HCT116 (cell line): ENCODE measurements at regions not wholly inside any gene's neighbourhood (a gene's known extent, or its start where the extent isn't known, plus 50 kb on each side); places are given as distances from the start of the nearest gene placed in this dataset.

Experiments used
- CEBPB ChIP-seq: IDR thresholded peaks from 2 replicates; pipeline ENCODE4 v1.6.1; 2012; ENCODE audit warnings: low read depth
- CTCF ChIP-seq, 3 experiments: fragments of 200-600 bp in 1 of 3; sonication (generic) in 1 of 3; IDR thresholded peaks in 2 of 3; conservative IDR thresholded peaks in 1 of 3; 2 replicates each; pipeline ENCODE4 v1.5.1; 2012 to 2017; ENCODE audit warnings: low read depth in 2 of 3, low read length in 2 of 3, antibody characterized with exemption in 1 of 3, borderline replicate concordance in 1 of 3, control low read depth in 1 of 3, mild to moderate bottlenecking in 1 of 3, mixed read lengths in 1 of 3, mixed run types in 1 of 3, moderate library complexity in 1 of 3; ENCODE audit not compliant: insufficient read depth in 1 of 3
- EGR1 ChIP-seq: IDR thresholded peaks from 2 replicates; pipeline ENCODE4 v1.6.1; 2012; ENCODE audit warnings: low read depth
- EZH2 ChIP-seq: fragments of 200-600 bp; sonication (generic); IDR thresholded peaks from 2 replicates; pipeline ENCODE4 v1.6.1; 2017; ENCODE audit warnings: antibody characterized with exemption, mixed run types
- JUND ChIP-seq: IDR thresholded peaks from 2 replicates; pipeline ENCODE4 v1.6.1; 2012
- POLR2A ChIP-seq: IDR thresholded peaks from 2 replicates; pipeline ENCODE4 v1.7.0; 2011; ENCODE audit warnings: borderline replicate concordance; ENCODE audit not compliant: insufficient read depth, insufficient read length; ENCODE audit errors: extremely low read depth
- POLR2AphosphoS5 ChIP-seq: IDR thresholded peaks from 2 replicates; pipeline ENCODE4 v1.6.1; 2011; ENCODE audit warnings: mild to moderate bottlenecking, low read depth, low read length, moderate library complexity
- REST ChIP-seq: IDR thresholded peaks from 2 replicates; pipeline ENCODE4 v1.6.1; 2012; ENCODE audit warnings: low read depth
- ZFX ChIP-seq: fragments of 450-650 bp; IDR thresholded peaks from 2 replicates; pipeline ENCODE4 v1.6.1; 2017

- no peak for TF ChIP-seq ZFX
- no peak for TF ChIP-seq JUND
- TF ChIP-seq CTCF (IDR thresholded peaks at IDR 0.05 in 2 of 3, conservative IDR thresholded peaks at IDR 0.05 in 1 of 3; ENCODE audit: borderline replicate concordance in 1 of 3, insufficient read depth in 1 of 3, low read depth in 2 of 3, low read length in 2 of 3), result no peak
- TF ChIP-seq POLR2A, result no peak
- no peak for TF ChIP-seq CEBPB
- no peak for TF ChIP-seq EZH2
- TF ChIP-seq POLR2AphosphoS5, result no peak
- TF ChIP-seq REST, result no peak
- TF ChIP-seq EGR1, result no peak
Observed at GRCh38 chr11:13908535-13908934, 54.0 kb upstream of the SPON1 start.
